ENCODE measurements at regions not wholly inside any gene's neighbourhood (a gene's known extent, or its start where the extent isn't known, plus 50 kb on each side); places are given as distances from the start of the nearest gene placed in this dataset.

- no peaks in the 10 kb centered on the region for H3K36me3 ChIP-seq
- no peaks in the 10 kb centered on the region for H3K27me3 ChIP-seq
- H3K9me3 ChIP-seq: no peaks in the 10 kb centered on the region
- H3K4me3 ChIP-seq: no peak overlapping the region
- TF ChIP-seq Cebpa-rat (IDR thresholded peaks at IDR 0.05): no peak
- peaks cover 10% of the 10 kb centered on the region for H3K4me1 ChIP-seq
- H3K9ac ChIP-seq: no peak overlapping the region
- H4K20me1 ChIP-seq: no peaks in the 10 kb centered on the region
- H3K4me2 ChIP-seq: peak overlapping the region; percentile 34; the same call in 1 of the 2 replicates
- H3K27ac ChIP-seq: no peak overlapping the region
Observed at GRCh38 chr20:23282546-23282945, 68.0 kb upstream of the NXT1 start.

- H3K36me3 ChIP-seq: no peaks in the 10 kb centered on the region
- H3K4me3 ChIP-seq: no peak overlapping the region
- H3K9me3 ChIP-seq: no peaks in the 10 kb centered on the region
- no peak overlapping the region for H3K27ac ChIP-seq
- H3K4me1 ChIP-seq: peaks cover 10% of the 10 kb centered on the region
- H4K20me1 ChIP-seq: no peaks in the 10 kb centered on the region
- TF ChIP-seq Cebpa-rat (IDR thresholded peaks at IDR 0.05): no peak
- no peaks in the 10 kb centered on the region for H3K27me3 ChIP-seq
- H3K9ac ChIP-seq: no peak overlapping the region
- no peak overlapping the region for H3K4me2 ChIP-seq
Observed at GRCh38 chr20:23282111-23282510, 68.5 kb upstream of the NXT1 start.

- no peak overlapping the region for H3K9ac ChIP-seq
- H3K9me3 ChIP-seq: no peaks in the 10 kb centered on the region
- no peak for TF ChIP-seq Cebpa-rat (IDR thresholded peaks at IDR 0.05)
- H3K27me3 ChIP-seq: no peaks in the 10 kb centered on the region
- no peaks in the 10 kb centered on the region for H4K20me1 ChIP-seq
- no peaks in the 10 kb centered on the region for H3K36me3 ChIP-seq
- H3K4me1 ChIP-seq: peaks cover 10% of the 10 kb centered on the region
- no peak overlapping the region for H3K27ac ChIP-seq
- H3K4me2 ChIP-seq: no peak overlapping the region
- H3K4me3 ChIP-seq: no peak overlapping the region
Observed at GRCh38 chr20:23279836-23280235, 70.8 kb upstream of the NXT1 start.

DNA sequence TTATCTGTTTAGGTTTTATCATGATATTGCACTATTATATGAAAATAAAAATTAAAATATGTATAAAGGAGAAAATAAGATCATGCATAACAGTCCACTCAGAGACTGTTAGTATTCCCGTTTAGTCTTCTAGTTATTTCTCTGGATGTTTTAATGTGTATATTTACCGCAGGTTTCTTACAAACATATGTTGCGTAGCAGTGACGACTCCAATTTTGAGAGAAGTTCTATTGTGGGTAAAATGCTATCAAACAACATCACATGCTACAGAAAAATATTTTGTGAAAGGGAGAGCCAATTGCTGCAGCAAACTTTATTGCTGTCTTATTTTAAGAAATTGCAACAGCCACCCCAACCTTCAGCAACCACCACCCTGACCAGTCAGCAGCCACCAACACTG lies 72.4 kb upstream of the NXT1 start:
- TF ChIP-seq Cebpa-rat (IDR thresholded peaks at IDR 0.05): no peak
- Histone ChIP-seq H3K9me3 (no peaks in the 10 kb centered on the region), H3K27me3 (no peaks in the 10 kb centered on the region), H3K27ac (no peak overlapping the region), H4K20me1 (no peaks in the 10 kb centered on the region), H3K4me2 (no peak overlapping the region), H3K4me3 (no peak overlapping the region), H3K9ac (no peak overlapping the region), H3K36me3 (no peaks in the 10 kb centered on the region), H3K4me1 (peaks cover 7% of the 10 kb centered on the region)

DNA sequence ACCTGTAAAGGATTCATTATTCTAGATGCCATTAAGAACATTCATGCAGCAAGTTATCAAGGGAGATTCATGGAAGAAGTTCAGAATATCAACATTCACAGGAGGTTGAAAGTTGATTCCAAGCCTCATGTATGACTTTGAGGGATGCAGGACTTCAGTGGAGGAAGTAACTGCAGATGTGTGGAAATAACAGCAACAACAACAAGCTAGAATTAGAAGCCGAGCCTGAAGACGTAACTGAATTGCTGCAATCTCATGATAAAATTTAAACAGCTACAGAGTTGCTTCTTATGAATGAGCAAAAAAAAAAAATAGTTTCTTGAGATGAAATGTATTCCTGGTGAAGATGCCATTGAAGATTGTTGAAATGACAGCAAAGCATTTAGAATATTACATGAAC lies 73.3 kb upstream of the NXT1 start:
- Histone ChIP-seq H3K27me3 (no peaks in the 10 kb centered on the region), H3K4me1 (no peaks in the 10 kb centered on the region), H4K20me1 (no peaks in the 10 kb centered on the region), H3K4me3 (no peak overlapping the region), H3K9me3 (no peaks in the 10 kb centered on the region), H3K4me2 (no peak overlapping the region), H3K36me3 (no peaks in the 10 kb centered on the region), H3K27ac (no peak overlapping the region), H3K9ac (no peak overlapping the region)
- no peak for TF ChIP-seq Cebpa-rat (IDR thresholded peaks at IDR 0.05)

DNA sequence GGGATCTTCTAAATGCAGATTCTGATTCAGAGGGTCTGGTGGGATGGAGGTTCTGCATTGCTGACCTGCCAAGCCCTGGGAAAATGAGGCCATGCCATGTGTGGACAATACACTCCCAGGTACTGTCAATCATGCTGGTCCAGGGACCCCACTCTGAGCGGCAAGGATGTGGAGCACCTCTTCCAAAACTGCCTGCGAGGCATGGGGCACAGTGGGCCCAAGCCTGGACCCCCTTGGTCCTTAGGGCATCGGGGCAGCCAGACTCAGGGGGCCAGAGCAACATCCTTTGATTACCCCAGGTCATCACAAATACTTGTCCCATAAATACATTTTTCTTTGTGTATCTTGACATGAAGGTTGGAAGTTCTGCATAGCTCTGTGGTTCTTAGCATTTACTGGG lies 76.8 kb upstream of the NXT1 start:
- Histone ChIP-seq H3K4me1 (no peaks in the 10 kb centered on the region), H3K4me3 (no peak overlapping the region)
- no peak for TF ChIP-seq Cebpa-rat (IDR thresholded peaks at IDR 0.05)

DNA sequence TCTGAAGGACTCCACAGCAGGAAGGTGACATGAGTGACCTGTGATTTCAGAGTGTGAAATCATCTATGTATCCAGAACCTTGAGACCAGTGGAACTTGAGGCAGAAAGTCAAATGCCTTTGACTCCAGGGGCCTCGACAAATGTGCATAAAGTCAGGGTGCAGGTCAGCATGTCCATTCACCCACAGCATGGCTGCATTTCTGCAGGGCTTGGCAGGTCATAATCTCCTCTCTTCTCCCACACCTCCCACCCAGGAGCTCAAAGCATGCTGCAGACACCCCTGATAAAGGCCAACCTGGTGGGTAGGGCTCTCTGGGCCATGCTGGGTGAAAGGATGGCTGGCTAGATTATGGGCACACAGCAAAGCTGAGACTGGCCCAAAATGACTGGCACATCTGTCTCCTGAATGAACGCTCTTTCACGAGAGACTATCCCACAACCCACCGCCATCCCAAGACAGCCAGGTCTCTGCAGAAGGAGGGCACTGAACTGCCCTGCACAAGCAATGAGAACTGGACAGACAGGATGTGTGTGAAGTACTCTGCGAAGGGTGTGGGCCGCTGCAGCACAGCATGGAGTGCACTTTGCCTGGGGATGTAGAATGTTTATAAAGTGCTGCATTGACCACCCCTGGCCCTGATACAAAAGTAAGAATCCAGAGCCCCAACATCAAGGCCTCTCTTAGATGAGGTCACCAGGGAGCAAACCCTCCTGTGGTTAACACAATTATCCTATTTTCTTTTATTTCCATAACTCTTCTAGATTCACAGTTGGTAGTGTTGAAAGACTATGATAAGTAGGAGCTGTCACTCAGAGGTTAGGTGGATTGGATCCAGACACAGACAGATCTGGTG lies 78.2 kb upstream of the NXT1 start:
- no peaks in the 10 kb centered on the region for H3K4me1 ChIP-seq

More for the DNA sequence above, 76.8 kb upstream of the NXT1 start:
- no peak overlapping the region for H3K9ac ChIP-seq
- H3K9me3 ChIP-seq: peaks cover 16% of the 10 kb centered on the region
- no peak overlapping the region for H3K27ac ChIP-seq
- no peaks in the 10 kb centered on the region for H3K27me3 ChIP-seq
- H3K36me3 ChIP-seq: no peaks in the 10 kb centered on the region
- H3K4me2 ChIP-seq: no peak overlapping the region
- H4K20me1 ChIP-seq: no peaks in the 10 kb centered on the region

GRCh38 chr20:23270382-23270911 lies 80.1 kb upstream of the NXT1 start:
- Histone ChIP-seq H3K9me3 (peaks cover 23% of the 10 kb centered on the region), H4K20me1 (no peaks in the 10 kb centered on the region), H3K36me3 (no peaks in the 10 kb centered on the region), H3K4me1 (peaks cover 11% of the 10 kb centered on the region), H3K27ac (no peak overlapping the region), H3K27me3 (no peaks in the 10 kb centered on the region), H3K9ac (no peak overlapping the region), H3K4me2 (no peak overlapping the region), H3K4me3 (no peak overlapping the region)
- TF ChIP-seq Cebpa-rat (IDR thresholded peaks at IDR 0.05): no peak

More for the DNA sequence above, 78.2 kb upstream of the NXT1 start:
- Histone ChIP-seq H3K9me3 (peaks cover 23% of the 10 kb centered on the region), H3K4me3 (no peak overlapping the region), H3K4me2 (no peak overlapping the region), H4K20me1 (no peaks in the 10 kb centered on the region), H3K36me3 (no peaks in the 10 kb centered on the region), H3K27me3 (no peaks in the 10 kb centered on the region), H3K9ac (no peak overlapping the region), H3K27ac (no peak overlapping the region)
- no peak for TF ChIP-seq Cebpa-rat (IDR thresholded peaks at IDR 0.05)

- no peak overlapping the region for H3K9ac ChIP-seq
- no peak overlapping the region for H3K4me2 ChIP-seq
- H3K27ac ChIP-seq: no peak overlapping the region
- no peak overlapping the region for H3K4me3 ChIP-seq
- no peaks in the 10 kb centered on the region for H3K36me3 ChIP-seq
- TF ChIP-seq Cebpa-rat (IDR thresholded peaks at IDR 0.05): no peak
- H3K27me3 ChIP-seq: no peaks in the 10 kb centered on the region
- no peaks in the 10 kb centered on the region for H4K20me1 ChIP-seq
- peaks cover 16% of the 10 kb centered on the region for H3K4me1 ChIP-seq
- H3K9me3 ChIP-seq: peaks cover 23% of the 10 kb centered on the region
Observed at GRCh38 chr20:23269954-23270353, 80.6 kb upstream of the NXT1 start.

DNA sequence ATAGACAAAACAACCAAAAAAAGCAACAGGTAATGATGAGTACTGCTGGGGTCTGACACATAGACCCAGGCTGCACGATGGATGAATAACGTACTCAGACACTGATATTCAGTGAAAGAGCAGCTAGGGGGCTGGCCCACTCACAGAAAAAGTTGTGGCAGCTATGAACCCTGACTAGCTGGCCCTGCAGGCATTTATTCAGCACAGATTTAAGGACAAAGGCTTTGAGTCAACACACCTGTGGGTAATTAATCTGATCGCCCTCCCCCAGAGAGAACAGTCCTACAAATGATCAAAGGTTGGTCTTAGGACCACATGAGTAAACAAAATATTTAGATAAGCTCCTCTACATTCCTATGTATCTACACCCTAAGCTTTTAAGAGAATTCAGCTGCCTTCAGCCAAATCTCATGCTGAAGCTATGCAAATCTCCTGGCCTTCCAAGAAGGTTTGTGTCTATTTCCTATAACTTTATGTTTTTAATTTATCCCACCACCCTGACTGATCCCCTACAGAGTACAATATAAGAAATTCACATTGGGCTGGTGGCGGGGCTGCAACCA lies 81.7 kb upstream of the NXT1 start:
- Histone ChIP-seq H3K4me2 (no peak overlapping the region), H3K27ac (no peak overlapping the region), H3K4me3 (no peak overlapping the region), H3K4me1 (peaks cover 16% of the 10 kb centered on the region), H3K27me3 (no peaks in the 10 kb centered on the region), H3K36me3 (no peaks in the 10 kb centered on the region), H3K9ac (no peak overlapping the region), H4K20me1 (no peaks in the 10 kb centered on the region), H3K9me3 (peaks cover 23% of the 10 kb centered on the region)
- no peak for TF ChIP-seq Cebpa-rat (IDR thresholded peaks at IDR 0.05)

All from BLaER1 (cell line).